WTC11 (cell line): ENCODE measurements at regions not wholly inside any gene's neighbourhood (a gene's known extent, or its start where the extent isn't known, plus 50 kb on each side); places are given as distances from the start of the nearest gene placed in this dataset.

Experiments
- CREB1 ChIP-seq: sonication (generic); formaldehyde crosslinking; IDR thresholded peaks from 2 replicates; pipeline ENCODE4 v1.8.0; 2023; ENCODE audit warnings: mild to moderate bottlenecking, missing genetic modification reagents
- HMGXB4 ChIP-seq: sonication (generic); formaldehyde crosslinking; IDR thresholded peaks from 2 replicates; pipeline ENCODE4 v1.8.1; 2023; ENCODE audit warnings: mild to moderate bottlenecking, moderate library complexity, missing genetic modification reagents
- MAX ChIP-seq: sonication (generic); formaldehyde crosslinking; IDR thresholded peaks from 2 replicates; pipeline ENCODE4 v1.8.0; 2022; ENCODE audit warnings: mild to moderate bottlenecking, missing genetic modification reagents
- NFE2L1 ChIP-seq: sonication (generic); formaldehyde crosslinking; IDR thresholded peaks from 2 replicates; pipeline ENCODE4 v1.8.1; 2023; ENCODE audit warnings: missing genetic modification reagents
- NFYB ChIP-seq: sonication (generic); formaldehyde crosslinking; conservative IDR thresholded peaks from 2 replicates; pipeline ENCODE4 v1.8.0; 2022; ENCODE audit warnings: low read depth, missing genetic modification reagents
- ZNF121 ChIP-seq: sonication (generic); formaldehyde crosslinking; IDR thresholded peaks from 2 replicates; pipeline ENCODE4 v1.8.0; 2023; ENCODE audit warnings: missing genetic modification reagents
- ZNF232 ChIP-seq: sonication (generic); formaldehyde crosslinking; IDR thresholded peaks from 2 replicates; pipeline ENCODE4 v1.8.0; 2022; ENCODE audit warnings: mild to moderate bottlenecking, missing genetic modification reagents
- TF ChIP-seq, protein P1 (sequence below): fragments of 200-600 bp; IDR thresholded peaks from 2 replicates; pipeline ENCODE4 v1.8.0; 2022; ENCODE audit warnings: antibody characterized with exemption
- TF ChIP-seq, protein P2 (sequence below): fragments of 250-450 bp; sonication (Bioruptor Pico); IDR thresholded peaks from 2 replicates; pipeline ENCODE4 v1.8.0; 2021; ENCODE audit warnings: mild to moderate bottlenecking

DNA sequence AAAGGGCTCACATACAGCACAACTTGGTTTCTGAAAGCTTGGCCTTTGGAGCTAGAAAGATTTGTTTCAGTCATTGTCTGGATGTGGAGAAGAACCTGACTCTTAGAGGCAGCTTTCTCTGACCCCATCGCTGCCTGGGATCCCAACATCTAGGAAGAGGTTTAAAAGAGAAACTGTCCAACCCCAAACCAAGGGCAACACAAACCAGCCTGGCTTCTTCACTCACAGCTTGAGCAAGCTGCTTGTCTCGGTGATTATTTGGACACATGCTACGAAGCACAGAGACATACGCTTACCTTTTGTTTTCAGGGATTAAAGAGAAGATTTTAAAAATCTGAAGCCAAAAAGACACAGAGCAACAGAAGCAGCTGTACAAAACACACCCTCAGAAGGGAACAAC lies 109.8 kb downstream of the ETS2 start:
- TF ChIP-seq, protein P1, sequence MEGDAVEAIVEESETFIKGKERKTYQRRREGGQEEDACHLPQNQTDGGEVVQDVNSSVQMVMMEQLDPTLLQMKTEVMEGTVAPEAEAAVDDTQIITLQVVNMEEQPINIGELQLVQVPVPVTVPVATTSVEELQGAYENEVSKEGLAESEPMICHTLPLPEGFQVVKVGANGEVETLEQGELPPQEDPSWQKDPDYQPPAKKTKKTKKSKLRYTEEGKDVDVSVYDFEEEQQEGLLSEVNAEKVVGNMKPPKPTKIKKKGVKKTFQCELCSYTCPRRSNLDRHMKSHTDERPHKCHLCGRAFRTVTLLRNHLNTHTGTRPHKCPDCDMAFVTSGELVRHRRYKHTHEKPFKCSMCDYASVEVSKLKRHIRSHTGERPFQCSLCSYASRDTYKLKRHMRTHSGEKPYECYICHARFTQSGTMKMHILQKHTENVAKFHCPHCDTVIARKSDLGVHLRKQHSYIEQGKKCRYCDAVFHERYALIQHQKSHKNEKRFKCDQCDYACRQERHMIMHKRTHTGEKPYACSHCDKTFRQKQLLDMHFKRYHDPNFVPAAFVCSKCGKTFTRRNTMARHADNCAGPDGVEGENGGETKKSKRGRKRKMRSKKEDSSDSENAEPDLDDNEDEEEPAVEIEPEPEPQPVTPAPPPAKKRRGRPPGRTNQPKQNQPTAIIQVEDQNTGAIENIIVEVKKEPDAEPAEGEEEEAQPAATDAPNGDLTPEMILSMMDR: no peak
- TF ChIP-seq ZNF121 (CRISPR knock-in tag) (no peak), HMGXB4 (CRISPR knock-in tag) (no peak), ZNF232 (CRISPR knock-in tag) (no peak), NFYB (CRISPR knock-in tag) (no peak), MAX (CRISPR knock-in tag) (no peak), NFE2L1 (no peak), CREB1 (no peak)
- TF ChIP-seq, protein P2, sequence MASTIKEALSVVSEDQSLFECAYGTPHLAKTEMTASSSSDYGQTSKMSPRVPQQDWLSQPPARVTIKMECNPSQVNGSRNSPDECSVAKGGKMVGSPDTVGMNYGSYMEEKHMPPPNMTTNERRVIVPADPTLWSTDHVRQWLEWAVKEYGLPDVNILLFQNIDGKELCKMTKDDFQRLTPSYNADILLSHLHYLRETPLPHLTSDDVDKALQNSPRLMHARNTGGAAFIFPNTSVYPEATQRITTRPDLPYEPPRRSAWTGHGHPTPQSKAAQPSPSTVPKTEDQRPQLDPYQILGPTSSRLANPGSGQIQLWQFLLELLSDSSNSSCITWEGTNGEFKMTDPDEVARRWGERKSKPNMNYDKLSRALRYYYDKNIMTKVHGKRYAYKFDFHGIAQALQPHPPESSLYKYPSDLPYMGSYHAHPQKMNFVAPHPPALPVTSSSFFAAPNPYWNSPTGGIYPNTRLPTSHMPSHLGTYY: no peak
